ENCODE measurements at regions not wholly inside any gene's neighbourhood (a gene's known extent, or its start where the extent isn't known, plus 50 kb on each side); places are given as distances from the start of the nearest gene placed in this dataset.

DNA sequence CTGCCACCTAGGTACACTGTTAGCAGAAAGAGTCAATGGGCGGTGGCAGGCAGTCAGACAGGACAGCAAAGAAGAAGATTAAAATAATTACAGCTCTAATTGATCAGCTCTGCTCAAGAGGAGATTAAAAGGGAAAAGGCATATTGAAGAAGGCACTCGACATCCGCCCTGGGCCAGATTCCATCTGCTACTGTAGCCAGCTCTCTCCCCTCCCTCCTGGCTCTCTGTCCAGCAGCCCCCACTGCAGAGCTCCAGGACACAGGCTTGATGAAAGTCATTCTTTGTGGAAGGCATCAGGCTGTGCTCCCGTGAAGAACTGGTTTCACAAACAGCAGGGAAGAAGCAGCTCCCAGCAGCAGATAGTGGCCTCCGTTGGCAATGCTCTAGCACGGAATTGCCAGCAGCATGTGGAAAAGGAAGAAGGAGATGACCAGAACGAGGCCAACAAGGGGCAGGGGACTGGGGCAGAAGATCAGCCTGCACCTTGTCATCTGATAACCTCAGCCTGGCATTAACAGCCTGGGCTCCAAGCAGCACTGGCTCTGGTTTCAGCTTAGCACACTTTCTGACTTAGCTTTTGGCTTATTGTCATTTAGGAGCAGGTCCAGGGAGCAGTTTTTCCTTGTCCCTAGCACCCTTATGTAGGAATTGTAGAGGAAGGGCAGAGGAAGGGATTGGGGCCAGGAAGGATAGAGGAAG lies 465.9 kb downstream of the KIF16B start:
- no peak overlapping the region for H3K9ac ChIP-seq (ENCODE audit: low read length)
- no peaks in the 10 kb centered on the region for H3K4me1 ChIP-seq (ENCODE audit: control insufficient read depth, insufficient read depth, low read depth, low read length)
- no peak overlapping the region for H2BK15ac ChIP-seq (ENCODE audit: low read depth, poor library complexity, severe bottlenecking)
- H4K8ac ChIP-seq (ENCODE audit: low read length): no peak overlapping the region
- WGBS: 63% methylated on average over 7 of the region's 7 CpGs
- H3K27me3 ChIP-seq (ENCODE audit: control insufficient read depth in 1 of 2, insufficient read depth in 1 of 2, low read length in 2 of 2): no peaks in the 10 kb centered on the region
- H3K79me1 ChIP-seq (replicated peaks; ENCODE audit: low read length, poor library complexity, severe bottlenecking): no peaks in the 10 kb centered on the region
- no peak overlapping the region for H3K4me2 ChIP-seq (ENCODE audit: low read length, poor library complexity, severe bottlenecking)
- H3K23ac ChIP-seq (ENCODE audit: low read length in 2 of 2): no peak overlapping the region
- no peak for DNase-seq
- no peak overlapping the region for H3K18ac ChIP-seq (ENCODE audit: low read depth in 1 of 2, low read length in 2 of 2)
- H3K9me3 ChIP-seq (ENCODE audit: control insufficient read depth, low read length): no peaks in the 10 kb centered on the region
- no peaks in the 10 kb centered on the region for H3K36me3 ChIP-seq (ENCODE audit: control insufficient read depth in 1 of 2, insufficient read depth in 2 of 2, low read depth in 1 of 2, low read length in 2 of 2)
- H3K4ac ChIP-seq (ENCODE audit: low read depth in 1 of 2, low read length in 2 of 2): no peak overlapping the region
- no peak overlapping the region for H2BK12ac ChIP-seq (ENCODE audit: low read length in 2 of 2)
- no peak overlapping the region for H4K91ac ChIP-seq (ENCODE audit: low read length)
- H3K14ac ChIP-seq (ENCODE audit: low read length in 2 of 2): no peak overlapping the region
- H2BK5ac ChIP-seq (ENCODE audit: low read depth, low read length, poor library complexity, severe bottlenecking): no peak overlapping the region
- H2BK120ac ChIP-seq (ENCODE audit: low read depth, low read length): no peak overlapping the region
- H3K4me3 ChIP-seq (ENCODE audit: insufficient read depth in 1 of 2, low read depth in 1 of 2, low read length in 2 of 2): no peak overlapping the region
- no peak overlapping the region for H2AK5ac ChIP-seq (ENCODE audit: low read length, severe bottlenecking)
- no peak overlapping the region for H2AFZ ChIP-seq (ENCODE audit: low read depth, low read length)
- H3K27ac ChIP-seq (ENCODE audit: low read length, poor library complexity, severe bottlenecking): no peak overlapping the region

- Histone ChIP-seq H3K27ac (ENCODE audit: low read length, poor library complexity, severe bottlenecking) (no peak overlapping the region), H3K23ac (ENCODE audit: low read length in 2 of 2) (no peak overlapping the region), H2BK5ac (ENCODE audit: low read depth, low read length, poor library complexity, severe bottlenecking) (no peak overlapping the region), H4K8ac (ENCODE audit: low read length) (no peak overlapping the region), H3K18ac (ENCODE audit: low read depth in 1 of 2, low read length in 2 of 2) (no peak overlapping the region), H2BK15ac (ENCODE audit: low read depth, poor library complexity, severe bottlenecking) (no peak overlapping the region), H3K4me3 (ENCODE audit: insufficient read depth in 1 of 2, low read depth in 1 of 2, low read length in 2 of 2) (no peak overlapping the region), H2BK120ac (ENCODE audit: low read depth, low read length) (no peak overlapping the region), H2AFZ (ENCODE audit: low read depth, low read length) (no peak overlapping the region), H3K14ac (ENCODE audit: low read length in 2 of 2) (no peak overlapping the region), H3K4ac (ENCODE audit: low read depth in 1 of 2, low read length in 2 of 2) (no peak overlapping the region), H2BK12ac (ENCODE audit: low read length in 2 of 2) (no peak overlapping the region), H3K36me3 (ENCODE audit: control insufficient read depth in 1 of 2, insufficient read depth in 2 of 2, low read depth in 1 of 2, low read length in 2 of 2) (no peaks in the 10 kb centered on the region), H3K4me1 (ENCODE audit: control insufficient read depth, insufficient read depth, low read depth, low read length) (no peaks in the 10 kb centered on the region), H3K9ac (ENCODE audit: low read length) (no peak overlapping the region), H2AK5ac (ENCODE audit: low read length, severe bottlenecking) (no peak overlapping the region), H3K4me2 (ENCODE audit: low read length, poor library complexity, severe bottlenecking) (no peak overlapping the region), H3K79me1 (replicated peaks; ENCODE audit: low read length, poor library complexity, severe bottlenecking) (no peaks in the 10 kb centered on the region), H3K27me3 (ENCODE audit: control insufficient read depth in 1 of 2, insufficient read depth in 1 of 2, low read length in 2 of 2) (no peaks in the 10 kb centered on the region), H4K91ac (ENCODE audit: low read length) (no peak overlapping the region), H3K9me3 (ENCODE audit: control insufficient read depth, low read length) (no peaks in the 10 kb centered on the region)
- no CpG with 5 or more reads among the region's 2 CpGs for WGBS
- no peak for DNase-seq
Observed at GRCh38 chr20:16106191-16106849, 466.9 kb downstream of the KIF16B start.

- H2BK5ac ChIP-seq (ENCODE audit: low read depth, low read length, poor library complexity, severe bottlenecking): no peak overlapping the region
- no peak overlapping the region for H2BK120ac ChIP-seq (ENCODE audit: low read depth, low read length)
- H3K18ac ChIP-seq (ENCODE audit: low read depth in 1 of 2, low read length in 2 of 2): no peak overlapping the region
- H2AK5ac ChIP-seq (ENCODE audit: low read length, severe bottlenecking): no peak overlapping the region
- H3K4me3 ChIP-seq (ENCODE audit: insufficient read depth in 1 of 2, low read depth in 1 of 2, low read length in 2 of 2): no peak overlapping the region
- no peak overlapping the region for H3K4ac ChIP-seq (ENCODE audit: low read depth in 1 of 2, low read length in 2 of 2)
- no peak overlapping the region for H3K4me2 ChIP-seq (ENCODE audit: low read length, poor library complexity, severe bottlenecking)
- H4K8ac ChIP-seq (ENCODE audit: low read length): no peak overlapping the region
- H3K27ac ChIP-seq (ENCODE audit: low read length, poor library complexity, severe bottlenecking): no peak overlapping the region
- no peaks in the 10 kb centered on the region for H3K79me1 ChIP-seq (replicated peaks; ENCODE audit: low read length, poor library complexity, severe bottlenecking)
- H3K14ac ChIP-seq (ENCODE audit: low read length in 2 of 2): no peak overlapping the region
- no peak for DNase-seq
- H3K9ac ChIP-seq (ENCODE audit: low read length): no peak overlapping the region
- no peaks in the 10 kb centered on the region for H3K9me3 ChIP-seq (ENCODE audit: control insufficient read depth, low read length)
- no peak overlapping the region for H4K91ac ChIP-seq (ENCODE audit: low read length)
- no peak overlapping the region for H2BK15ac ChIP-seq (ENCODE audit: low read depth, poor library complexity, severe bottlenecking)
- no peaks in the 10 kb centered on the region for H3K36me3 ChIP-seq (ENCODE audit: control insufficient read depth in 1 of 2, insufficient read depth in 2 of 2, low read depth in 1 of 2, low read length in 2 of 2)
- H3K27me3 ChIP-seq (ENCODE audit: control insufficient read depth in 1 of 2, insufficient read depth in 1 of 2, low read length in 2 of 2): no peaks in the 10 kb centered on the region
- no peak overlapping the region for H3K23ac ChIP-seq (ENCODE audit: low read length in 2 of 2)
- H2AFZ ChIP-seq (ENCODE audit: low read depth, low read length): no peak overlapping the region
- no peak overlapping the region for H2BK12ac ChIP-seq (ENCODE audit: low read length in 2 of 2)
- H3K4me1 ChIP-seq (ENCODE audit: control insufficient read depth, insufficient read depth, low read depth, low read length): no peaks in the 10 kb centered on the region
Observed at GRCh38 chr20:16104783-16105182, 468.5 kb downstream of the KIF16B start.

All from mesenchymal stem cell (in vitro differentiated cells and primary cell).